Right atrium auricular region (tissue), 2 donors: ENCODE measurements at regions not wholly inside any gene's neighbourhood (a gene's known extent, or its start where the extent isn't known, plus 50 kb on each side); places are given as distances from the start of the nearest gene placed in this dataset.

Experiments
- DNase-seq: peaks from one replicate; pipeline ENCODE4 v3.0.0-alpha.2; 2019; ENCODE audit warnings: low spot score
- H3K27ac ChIP-seq, 2 donors: fragments of 200-600 bp; sonication (generic); 1 replicate in 1 of 2; 2 replicates in 1 of 2; pipeline ENCODE4 v1.5.1; 2016 to 2019
- H3K27me3 ChIP-seq, 2 donors: fragments of 200-600 bp; sonication (generic); one replicate each; pipeline versions ENCODE4 v1.5.1 to v1.6.0; 2017 to 2019
- H3K36me3 ChIP-seq: fragments of 200-600 bp; sonication (generic); one replicate; pipeline ENCODE4 v1.5.1; 2016
- H3K4me1 ChIP-seq, 2 donors: fragments of 200-600 bp; sonication (generic); one replicate each; pipeline versions ENCODE4 v1.5.1 to v1.6.0; 2017 to 2019
- H3K4me3 ChIP-seq, 2 donors: fragments of 200-600 bp; sonication (generic); 1 replicate in 1 of 2; 2 replicates in 1 of 2; pipeline ENCODE4 v1.5.1; 2017 to 2019; ENCODE audit warnings: mild to moderate bottlenecking in 1 of 2, moderate library complexity in 1 of 2
- H3K9me3 ChIP-seq, 2 donors: fragments of 200-600 bp; sonication (generic); one replicate each; pipeline ENCODE4 v1.5.1; 2019
- TF ChIP-seq, protein P1 (sequence below), 2 donors: fragments of 200-600 bp; sonication (generic); IDR thresholded peaks; one replicate each; pipeline ENCODE4 v1.5.1; 2019; ENCODE audit warnings: antibody characterized with exemption in 2 of 2

DNA sequence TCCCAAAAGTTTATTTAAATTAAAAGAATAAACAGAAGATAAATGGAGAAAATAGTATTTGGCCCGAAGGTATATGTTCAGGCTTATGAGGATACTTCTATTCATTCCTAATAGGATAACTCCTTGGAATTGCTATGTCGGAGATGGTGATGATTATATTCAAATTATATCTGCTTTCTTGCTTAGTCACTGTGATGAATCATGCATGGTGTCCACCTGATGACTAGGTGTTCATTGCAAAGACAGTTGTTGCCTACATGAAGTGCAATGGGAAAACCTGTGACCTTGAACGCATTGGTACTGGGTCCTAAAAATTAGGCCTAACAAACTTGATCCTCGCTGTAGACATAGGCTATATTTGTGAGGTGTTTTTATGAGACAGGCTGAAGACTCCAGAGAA, 617.3 kb upstream of the ZEB2 start:
- H3K4me3 ChIP-seq, result no peak overlapping the region
- no peak overlapping the region for H3K27ac ChIP-seq
- TF ChIP-seq, protein P1, sequence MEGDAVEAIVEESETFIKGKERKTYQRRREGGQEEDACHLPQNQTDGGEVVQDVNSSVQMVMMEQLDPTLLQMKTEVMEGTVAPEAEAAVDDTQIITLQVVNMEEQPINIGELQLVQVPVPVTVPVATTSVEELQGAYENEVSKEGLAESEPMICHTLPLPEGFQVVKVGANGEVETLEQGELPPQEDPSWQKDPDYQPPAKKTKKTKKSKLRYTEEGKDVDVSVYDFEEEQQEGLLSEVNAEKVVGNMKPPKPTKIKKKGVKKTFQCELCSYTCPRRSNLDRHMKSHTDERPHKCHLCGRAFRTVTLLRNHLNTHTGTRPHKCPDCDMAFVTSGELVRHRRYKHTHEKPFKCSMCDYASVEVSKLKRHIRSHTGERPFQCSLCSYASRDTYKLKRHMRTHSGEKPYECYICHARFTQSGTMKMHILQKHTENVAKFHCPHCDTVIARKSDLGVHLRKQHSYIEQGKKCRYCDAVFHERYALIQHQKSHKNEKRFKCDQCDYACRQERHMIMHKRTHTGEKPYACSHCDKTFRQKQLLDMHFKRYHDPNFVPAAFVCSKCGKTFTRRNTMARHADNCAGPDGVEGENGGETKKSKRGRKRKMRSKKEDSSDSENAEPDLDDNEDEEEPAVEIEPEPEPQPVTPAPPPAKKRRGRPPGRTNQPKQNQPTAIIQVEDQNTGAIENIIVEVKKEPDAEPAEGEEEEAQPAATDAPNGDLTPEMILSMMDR (IDR thresholded peaks at IDR 0.05), result no peak
- DNase-seq, result no peak
- H3K36me3 ChIP-seq, result no peaks in the 10 kb centered on the region
- no peaks in the 10 kb centered on the region for H3K27me3 ChIP-seq
- no peaks in the 10 kb centered on the region for H3K9me3 ChIP-seq
- H3K4me1 ChIP-seq, result no peaks in the 10 kb centered on the region

- TF ChIP-seq, protein P1 (IDR thresholded peaks at IDR 0.05), result no peak
- Histone ChIP-seq H3K9me3 (no peaks in the 10 kb centered on the region), H3K36me3 (no peaks in the 10 kb centered on the region), H3K4me1 (no peaks in the 10 kb centered on the region), H3K27me3 (no peaks in the 10 kb centered on the region), H3K4me3 (no peak overlapping the region), H3K27ac (no peak overlapping the region)
- DNase-seq, result no peak
Measured at GRCh38 chr2:145136702-145137101, 616.8 kb upstream of the ZEB2 start.

GRCh38 chr2:145126146-145126545, 606.2 kb upstream of the ZEB2 start:
- no peaks in the 10 kb centered on the region for H3K36me3 ChIP-seq
- H3K9me3 ChIP-seq, result no peaks in the 10 kb centered on the region
- H3K27me3 ChIP-seq, result no peaks in the 10 kb centered on the region
- no peaks in the 10 kb centered on the region for H3K4me1 ChIP-seq
- H3K27ac ChIP-seq, result no peak overlapping the region
- DNase-seq, result no peak
- TF ChIP-seq, protein P1 (IDR thresholded peaks at IDR 0.05), result no peak
- H3K4me3 ChIP-seq, result no peak overlapping the region

GRCh38 chr2:145124085-145124484, 604.2 kb upstream of the ZEB2 start:
- Histone ChIP-seq H3K27ac (no peak overlapping the region), H3K36me3 (no peaks in the 10 kb centered on the region), H3K4me1 (no peaks in the 10 kb centered on the region), H3K27me3 (no peaks in the 10 kb centered on the region), H3K4me3 (no peak overlapping the region), H3K9me3 (no peaks in the 10 kb centered on the region)
- DNase-seq, result no peak
- TF ChIP-seq, protein P1 (IDR thresholded peaks at IDR 0.05), result no peak

GRCh38 chr2:145123606-145124005, 603.7 kb upstream of the ZEB2 start:
- Histone ChIP-seq H3K27ac (no peak overlapping the region), H3K36me3 (no peaks in the 10 kb centered on the region), H3K4me3 (no peak overlapping the region), H3K27me3 (no peaks in the 10 kb centered on the region), H3K9me3 (no peaks in the 10 kb centered on the region), H3K4me1 (no peaks in the 10 kb centered on the region)
- TF ChIP-seq, protein P1 (IDR thresholded peaks at IDR 0.05), result no peak
- no peak for DNase-seq

DNA sequence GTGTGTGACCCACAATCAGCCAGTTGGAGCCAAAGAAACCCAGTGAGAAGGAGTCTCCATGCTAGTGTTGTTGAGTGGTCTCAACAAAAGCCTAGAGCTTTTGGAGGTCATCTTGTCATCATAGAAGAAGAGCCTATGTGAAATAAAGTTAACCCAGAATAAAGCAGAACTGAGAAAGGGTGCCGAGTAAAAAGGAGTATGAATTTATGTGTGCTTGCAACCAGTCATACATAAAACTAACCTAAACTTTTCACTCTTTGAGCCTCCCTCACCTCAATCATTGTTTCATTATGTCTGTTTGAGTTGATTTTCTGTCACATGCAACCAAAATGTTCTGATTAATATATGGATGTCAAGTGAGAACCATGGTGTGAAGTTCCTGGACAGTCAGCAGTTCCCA, 599.3 kb upstream of the ZEB2 start:
- Histone ChIP-seq H3K9me3 (no peaks in the 10 kb centered on the region), H3K36me3 (no peaks in the 10 kb centered on the region), H3K4me1 (no peaks in the 10 kb centered on the region), H3K27me3 (no peaks in the 10 kb centered on the region), H3K27ac (no peak overlapping the region), H3K4me3 (no peak overlapping the region)
- no peak for DNase-seq
- TF ChIP-seq, protein P1 (IDR thresholded peaks at IDR 0.05), result no peak
